ENCODE measurements at regions not wholly inside any gene's neighbourhood (a gene's known extent, or its start where the extent isn't known, plus 50 kb on each side); places are given as distances from the start of the nearest gene placed in this dataset.
"Not testable (repeated sequence)": the region's sequence is repeated elsewhere in the genome, so short reads cannot be mapped to it uniquely, and the experiment has no call there.

- no peaks in the 10 kb centered on the region for H3K4me1 ChIP-seq
- H3K27ac ChIP-seq, result no peak overlapping the region
- H3K36me3 ChIP-seq, result no peaks in the 10 kb centered on the region
- TF ChIP-seq EP300 (IDR thresholded peaks at IDR 0.05) (no peak), POLR2A (IDR thresholded peaks at IDR 0.05) (no peak), POLR2AphosphoS5 (IDR thresholded peaks at IDR 0.05) (no peak), CTCF (IDR thresholded peaks at IDR 0.05) (no peak)
- no peak overlapping the region for H3K4me3 ChIP-seq
- no peak for DNase-seq
- 61 to 62% methylated on average over 4 of the region's 4 CpGs for WGBS, 2 donors
- no peaks in the 10 kb centered on the region for H3K27me3 ChIP-seq
- intact Hi-C loops (cut with DNase I), result no loop called here
- H3K9me3 ChIP-seq, result no peaks in the 10 kb centered on the region
Observed at GRCh38 chr10:56178210-56178609, 182.8 kb downstream of the ZWINT start.

DNA sequence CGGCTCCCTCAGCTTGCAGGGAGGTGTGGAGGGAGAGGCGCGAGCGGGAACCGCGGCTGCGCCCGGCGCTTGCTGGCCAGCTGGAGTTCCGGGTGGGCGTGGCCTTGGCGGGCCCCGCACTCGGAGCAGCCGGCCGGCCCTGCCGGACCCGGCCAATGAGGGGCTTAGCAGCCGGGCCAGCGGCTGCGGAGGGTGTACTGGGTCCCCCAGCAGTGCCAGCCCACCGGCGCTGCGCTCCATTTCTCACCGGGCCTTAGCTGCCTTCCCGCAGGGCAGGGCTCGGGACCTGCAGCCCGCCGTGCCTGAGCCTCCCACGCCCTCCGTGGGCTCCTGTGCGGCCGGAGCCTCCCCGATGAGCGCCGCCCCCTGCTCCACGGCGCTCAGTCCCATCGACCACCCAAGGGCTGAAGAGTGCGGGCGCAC lies 206.0 kb downstream of the ZWINT start:
- H3K36me3 ChIP-seq; DNase-seq; H3K27me3 ChIP-seq; intact Hi-C loops (cut with DNase I); H3K27ac ChIP-seq; H3K9me3 ChIP-seq; H3K4me1 ChIP-seq; H3K4me3 ChIP-seq: not testable (repeated sequence)
- 96 to 97% methylated on average over 41 of the region's 41 CpGs for whole genome bisulfite sequencing, 2 donors

DNA sequence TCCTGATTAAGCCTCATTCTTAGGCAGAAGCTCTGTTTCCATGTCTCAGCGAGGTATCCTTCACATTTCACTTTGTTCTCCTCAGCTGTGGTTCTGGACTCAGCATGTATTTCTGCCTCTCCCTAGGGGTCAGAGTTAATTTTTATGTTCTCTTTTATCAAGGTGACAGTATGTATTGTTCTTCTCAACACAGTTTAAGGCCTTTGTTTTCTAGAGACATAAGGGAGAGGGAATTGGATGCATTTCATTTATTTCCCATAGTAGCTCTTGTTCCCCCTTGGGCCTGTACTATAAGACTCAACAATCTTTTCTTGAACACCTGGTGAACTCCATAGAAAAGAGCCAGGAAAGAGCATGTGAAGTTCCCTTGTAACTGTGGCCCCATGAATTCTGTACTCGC lies 214.3 kb downstream of the ZWINT start:
- intact Hi-C loops (cut with DNase I), result no loop called here
- H3K27me3 ChIP-seq, result no peaks in the 10 kb centered on the region
- H3K4me1 ChIP-seq, result no peaks in the 10 kb centered on the region
- TF ChIP-seq CTCF (IDR thresholded peaks at IDR 0.05), result no peak
- no peak for TF ChIP-seq POLR2AphosphoS5 (IDR thresholded peaks at IDR 0.05)
- no peak for TF ChIP-seq EP300 (IDR thresholded peaks at IDR 0.05)
- no peak for TF ChIP-seq POLR2A (IDR thresholded peaks at IDR 0.05)
- WGBS, 2 donors, result 81 to 90% methylated on average over 2 of the region's 2 CpGs
- no peak for DNase-seq
- no peak overlapping the region for H3K27ac ChIP-seq
- no peak overlapping the region for H3K4me3 ChIP-seq
- peaks cover 0 to 3% (median 0%) of the 10 kb centered on the region in 4 donors for H3K9me3 ChIP-seq
- H3K36me3 ChIP-seq, result no peaks in the 10 kb centered on the region

GRCh38 chr10:56142092-56142728 lies 218.8 kb downstream of the ZWINT start:
- intact Hi-C loops (cut with DNase I), result no loop called here
- no peaks in the 10 kb centered on the region for H3K36me3 ChIP-seq
- no peak overlapping the region for H3K4me3 ChIP-seq
- no peaks in the 10 kb centered on the region for H3K27me3 ChIP-seq
- H3K9me3 ChIP-seq, result no peaks in the 10 kb centered on the region
- 72 to 78% methylated on average over 1 of the region's 1 CpG for WGBS, 2 donors
- no peak overlapping the region for H3K27ac ChIP-seq
- H3K4me1 ChIP-seq, result no peaks in the 10 kb centered on the region
- TF ChIP-seq EP300 (IDR thresholded peaks at IDR 0.05), result no peak
- no peak for TF ChIP-seq POLR2A (IDR thresholded peaks at IDR 0.05)
- TF ChIP-seq POLR2AphosphoS5 (IDR thresholded peaks at IDR 0.05), result no peak
- TF ChIP-seq CTCF (IDR thresholded peaks at IDR 0.05), result no peak
- DNase-seq, result no peak

DNA sequence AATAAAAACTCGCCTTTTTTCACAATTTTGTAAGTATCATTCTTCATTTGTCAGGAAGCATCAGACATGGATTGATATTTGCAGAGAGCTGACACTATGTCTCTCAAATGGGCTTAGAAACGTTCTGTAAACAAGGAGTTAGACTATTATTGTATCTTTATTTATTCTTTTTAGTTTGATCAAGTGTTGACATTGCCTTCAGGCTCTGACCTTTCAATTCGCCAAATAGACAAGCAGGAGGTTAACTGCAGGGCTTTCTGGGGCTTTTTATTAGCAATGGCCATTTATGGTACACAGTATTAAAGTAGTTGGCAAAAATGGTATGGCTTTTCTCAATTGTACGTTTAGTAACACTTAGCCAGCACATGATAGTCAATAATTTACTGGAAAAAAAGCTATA lies 221.7 kb downstream of the ZWINT start:
- 10 to 43% methylated on average over 4 of the region's 4 CpGs for whole genome bisulfite sequencing, 2 donors
- H3K36me3 ChIP-seq, result no peaks in the 10 kb centered on the region

More for the DNA sequence above, 221.7 kb downstream of the ZWINT start:
- H3K27ac ChIP-seq, result no peak overlapping the region
- no peak for TF ChIP-seq CTCF (IDR thresholded peaks at IDR 0.05)
- no peak for TF ChIP-seq EP300 (IDR thresholded peaks at IDR 0.05)
- no peak for TF ChIP-seq POLR2AphosphoS5 (IDR thresholded peaks at IDR 0.05)
- TF ChIP-seq POLR2A (IDR thresholded peaks at IDR 0.05), result no peak
- no peaks in the 10 kb centered on the region for H3K4me1 ChIP-seq
- H3K27me3 ChIP-seq, result no peaks in the 10 kb centered on the region
- H3K4me3 ChIP-seq, result no peak overlapping the region
- no peak for DNase-seq
- intact Hi-C loops (cut with DNase I), result no loop called here
- H3K9me3 ChIP-seq, result no peaks in the 10 kb centered on the region

Measured in sigmoid colon (tissue), 6 donors.